Testis (tissue), 2 donors: ENCODE measurements at regions not wholly inside any gene's neighbourhood (a gene's known extent, or its start where the extent isn't known, plus 50 kb on each side); places are given as distances from the start of the nearest gene placed in this dataset.

Experiments used
- DNase-seq: peaks from one replicate; pipeline ENCODE4 v3.0.0-alpha.2; 2019
- H3K27ac ChIP-seq, 2 donors: fragments of 200-600 bp; sonication (generic); one replicate each; pipeline ENCODE4 v1.5.1; 2019
- H3K27me3 ChIP-seq: fragments of 200-600 bp; sonication (generic); one replicate; pipeline ENCODE4 v1.5.1; 2019
- H3K36me3 ChIP-seq: fragments of 200-600 bp; sonication (generic); one replicate; pipeline ENCODE4 v1.5.1; 2017; ENCODE audit warnings: low read depth; ENCODE audit errors: missing control alignments
- H3K4me1 ChIP-seq: fragments of 200-600 bp; sonication (generic); one replicate; pipeline ENCODE4 v1.5.1; 2019
- H3K4me3 ChIP-seq, 2 donors: fragments of 200-600 bp; sonication (generic); one replicate each; pipeline ENCODE4 v1.5.1; 2017 to 2019
- H3K9me3 ChIP-seq: fragments of 200-600 bp; sonication (generic); one replicate; pipeline ENCODE4 v1.5.1; 2017
- CTCF ChIP-seq, 3 experiments: fragments of 450-650 bp in 2 of 3; fragments of 200-600 bp in 1 of 3; sonication (generic) in 1 of 3; IDR thresholded peaks; one replicate each; pipeline ENCODE4 v1.5.1; 2016 to 2019; ENCODE audit warnings: antibody characterized with exemption in 3 of 3, mild to moderate bottlenecking in 2 of 3, moderate library complexity in 1 of 3
- POLR2A ChIP-seq: fragments of 450-650 bp; IDR thresholded peaks from one replicate; pipeline ENCODE4 v1.6.1; 2017; ENCODE audit warnings: antibody characterized with exemption, mild to moderate bottlenecking, moderate library complexity
- WGBS, 2 donors: methylation state at CpG; one replicate each; pipeline ENCODE4 v1.1.5; 2018; 5-methylcytosine and 5-hydroxymethylcytosine counted together
- intact Hi-C: fragments of 100-400 bp; cut with DNase I; formaldehyde crosslinking; loops from one replicate; pipeline ENCODE4 v1.15.1; 2023; ENCODE audit warnings: low total_unique reads

GRCh38 chr12:91333966-91334365 lies 151.3 kb upstream of the DCN start:
- TF ChIP-seq POLR2A (no peak), CTCF (IDR thresholded peaks at IDR 0.05) (no peak)
- DNase-seq, result no peak
- no peak overlapping the region for H3K4me3 ChIP-seq
- H3K27me3 ChIP-seq, result no peaks in the 10 kb centered on the region
- H3K9me3 ChIP-seq, result no peaks in the 10 kb centered on the region
- H3K36me3 ChIP-seq, result no peaks in the 10 kb centered on the region
- intact Hi-C loops, result loop anchor here (10.0 kb wide), 1 partner anchor 359 kb away; no protein-coding TSS in a partner anchor
- no peaks in the 10 kb centered on the region for H3K4me1 ChIP-seq
- no peak overlapping the region for H3K27ac ChIP-seq

- no peak overlapping the region for H3K27ac ChIP-seq
- H3K4me3 ChIP-seq, result no peak overlapping the region
- no peak for DNase-seq
- H3K4me1 ChIP-seq, result no peaks in the 10 kb centered on the region
- H3K27me3 ChIP-seq, result no peaks in the 10 kb centered on the region
- no peaks in the 10 kb centered on the region for H3K9me3 ChIP-seq
- no peaks in the 10 kb centered on the region for H3K36me3 ChIP-seq
- intact Hi-C loops, result loop anchor here (10.0 kb wide), 1 partner anchor 358 kb away; no protein-coding TSS in a partner anchor
- no peak for TF ChIP-seq POLR2A
- TF ChIP-seq CTCF (IDR thresholded peaks at IDR 0.05), result peak in 2 of 3 experiments; percentile 8 to 11
- 77 to 79% methylated on average over 1 of the region's 1 CpG for WGBS, 2 donors
Observed at GRCh38 chr12:91332302-91332701, 149.7 kb upstream of the DCN start.

- Histone ChIP-seq H3K4me3 (no peak overlapping the region), H3K9me3 (no peaks in the 10 kb centered on the region), H3K36me3 (no peaks in the 10 kb centered on the region), H3K4me1 (no peaks in the 10 kb centered on the region), H3K27ac (no peak overlapping the region), H3K27me3 (no peaks in the 10 kb centered on the region)
- DNase-seq, result no peak
- no peak for TF ChIP-seq POLR2A
- TF ChIP-seq CTCF (IDR thresholded peaks at IDR 0.05), result no peak
- 76 to 85% methylated on average over 2 of the region's 2 CpGs for WGBS, 2 donors
- intact Hi-C loops, result loop anchor here (10.0 kb wide), 1 partner anchor 357 kb away; no protein-coding TSS in a partner anchor
Observed at GRCh38 chr12:91331371-91331770, 148.8 kb upstream of the DCN start.

- no peaks in the 10 kb centered on the region for H3K36me3 ChIP-seq
- H3K27ac ChIP-seq, result no peak overlapping the region
- no peaks in the 10 kb centered on the region for H3K4me1 ChIP-seq
- no peaks in the 10 kb centered on the region for H3K27me3 ChIP-seq
- no peak overlapping the region for H3K4me3 ChIP-seq
- WGBS, 2 donors, result 81 to 84% methylated on average over 3 of the region's 3 CpGs
- no peaks in the 10 kb centered on the region for H3K9me3 ChIP-seq
- DNase-seq, result no peak
- TF ChIP-seq POLR2A (no peak), CTCF (IDR thresholded peaks at IDR 0.05) (no peak)
- intact Hi-C loops, result loop anchor here (10.0 kb wide), 1 partner anchor 144 kb away; the partner anchor contains the start of gene DCN
Observed at GRCh38 chr12:91328451-91328850, 145.8 kb upstream of the DCN start.

- Histone ChIP-seq H3K27ac (no peak overlapping the region), H3K36me3 (no peaks in the 10 kb centered on the region), H3K4me1 (no peaks in the 10 kb centered on the region), H3K27me3 (no peaks in the 10 kb centered on the region), H3K9me3 (no peaks in the 10 kb centered on the region), H3K4me3 (no peak overlapping the region)
- TF ChIP-seq CTCF (IDR thresholded peaks at IDR 0.05) (no peak), POLR2A (no peak)
- whole genome bisulfite sequencing, 2 donors, result 69 to 74% methylated on average over 3 of the region's 3 CpGs
- intact Hi-C loops, result loop anchor here (10.0 kb wide), 1 partner anchor 143 kb away; the partner anchor contains the start of gene DCN
- DNase-seq, result no peak
Observed at GRCh38 chr12:91327889-91328288, 145.3 kb upstream of the DCN start.
